ENCODE measurements at regions not wholly inside any gene's neighbourhood (a gene's known extent, or its start where the extent isn't known, plus 50 kb on each side); places are given as distances from the start of the nearest gene placed in this dataset.
A peak's percentile ranks its signal among the peaks of the same experiment; 100 is the strongest.
"Not testable (repeated sequence)": the region's sequence is repeated elsewhere in the genome, so short reads cannot be mapped to it uniquely, and the experiment has no call there.

- H3K4me3 ChIP-seq (ENCODE audit: low read depth, low read length) = no peak overlapping the region
- DNase-seq = no peak
- H3K27me3 ChIP-seq (ENCODE audit: insufficient read depth, low read depth, severe bottlenecking) = no peaks in the 10 kb centered on the region
- no peak overlapping the region for H3K27ac ChIP-seq
- no peaks in the 10 kb centered on the region for H3K36me3 ChIP-seq
- no peak for TF ChIP-seq CTCF (IDR thresholded peaks at IDR 0.05; ENCODE audit: low read depth, low read length)
- no peaks in the 10 kb centered on the region for H3K9me3 ChIP-seq (ENCODE audit: severe bottlenecking)
These were observed 100.7 kb downstream of the SLC16A1 start for GRCh38 chr1:112855152-112855828.

DNA sequence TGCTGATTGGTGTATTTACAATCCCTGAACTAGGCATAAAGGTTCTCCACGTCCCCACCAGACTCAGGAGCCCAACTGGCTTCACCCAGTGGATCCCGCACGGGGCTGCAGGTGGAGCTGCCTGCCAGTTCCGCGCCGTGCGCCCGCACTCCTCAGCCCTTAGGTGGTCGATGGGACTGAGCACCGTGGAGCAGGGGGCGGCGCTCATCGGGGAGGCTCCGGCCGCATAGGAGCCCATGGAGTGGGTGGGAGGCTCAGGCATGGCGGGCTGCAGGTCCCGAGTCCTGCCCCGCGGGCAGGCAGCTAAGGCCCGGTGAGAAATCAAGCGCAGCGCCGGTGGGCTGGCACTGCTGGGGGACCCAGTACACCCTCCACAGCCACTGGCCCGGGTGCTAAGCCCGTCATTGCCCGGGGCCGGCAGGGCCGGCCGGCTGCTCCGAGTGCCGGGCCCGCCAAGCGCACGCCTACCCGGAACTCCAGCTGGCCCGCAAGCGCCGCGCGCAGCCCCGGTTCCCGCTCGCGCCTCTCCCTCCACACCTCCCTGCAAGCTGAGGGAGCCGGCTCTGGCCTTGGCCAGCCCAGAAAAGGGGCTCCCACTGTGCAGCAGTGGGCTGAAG, 101.5 kb downstream of the SLC16A1 start:
- not testable (repeated sequence) for H3K27ac ChIP-seq; H3K36me3 ChIP-seq; H3K4me3 ChIP-seq (ENCODE audit: low read depth, low read length); DNase-seq; H3K9me3 ChIP-seq (ENCODE audit: severe bottlenecking); H3K27me3 ChIP-seq (ENCODE audit: insufficient read depth, low read depth, severe bottlenecking)

- H3K27ac ChIP-seq; H3K36me3 ChIP-seq; DNase-seq; H3K9me3 ChIP-seq (ENCODE audit: severe bottlenecking); H3K27me3 ChIP-seq (ENCODE audit: insufficient read depth, low read depth, severe bottlenecking); H3K4me3 ChIP-seq (ENCODE audit: low read depth, low read length): not testable (repeated sequence)
These were observed 102.1 kb downstream of the SLC16A1 start for GRCh38 chr1:112853915-112854314.

DNA sequence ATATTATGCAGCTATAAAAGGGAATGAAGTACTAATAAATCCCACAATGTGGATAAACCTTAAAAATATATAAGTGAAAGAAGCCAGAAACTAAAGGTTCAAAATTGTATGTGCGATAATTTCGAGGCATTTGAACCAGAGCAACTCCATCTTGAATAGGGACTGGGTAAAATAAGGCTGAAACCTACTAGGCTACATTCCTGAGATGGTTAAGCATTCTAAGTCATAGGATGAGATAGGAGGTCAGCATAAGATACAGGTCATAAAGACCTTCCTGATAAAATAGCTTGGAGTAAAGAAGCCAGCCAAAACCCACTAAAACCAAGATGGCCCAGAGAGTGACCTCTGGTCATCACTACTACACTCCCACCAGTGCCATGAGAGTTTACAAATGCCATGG, 103.1 kb downstream of the SLC16A1 start:
- no peak for TF ChIP-seq CTCF (IDR thresholded peaks at IDR 0.05; ENCODE audit: low read depth, low read length)
- H3K9me3 ChIP-seq (ENCODE audit: severe bottlenecking) = no peaks in the 10 kb centered on the region
- no peaks in the 10 kb centered on the region for H3K27me3 ChIP-seq (ENCODE audit: insufficient read depth, low read depth, severe bottlenecking)
- no peak for DNase-seq
- H3K36me3 ChIP-seq = no peaks in the 10 kb centered on the region
- H3K27ac ChIP-seq = no peak overlapping the region
- no peak overlapping the region for H3K4me3 ChIP-seq (ENCODE audit: low read depth, low read length)

DNA sequence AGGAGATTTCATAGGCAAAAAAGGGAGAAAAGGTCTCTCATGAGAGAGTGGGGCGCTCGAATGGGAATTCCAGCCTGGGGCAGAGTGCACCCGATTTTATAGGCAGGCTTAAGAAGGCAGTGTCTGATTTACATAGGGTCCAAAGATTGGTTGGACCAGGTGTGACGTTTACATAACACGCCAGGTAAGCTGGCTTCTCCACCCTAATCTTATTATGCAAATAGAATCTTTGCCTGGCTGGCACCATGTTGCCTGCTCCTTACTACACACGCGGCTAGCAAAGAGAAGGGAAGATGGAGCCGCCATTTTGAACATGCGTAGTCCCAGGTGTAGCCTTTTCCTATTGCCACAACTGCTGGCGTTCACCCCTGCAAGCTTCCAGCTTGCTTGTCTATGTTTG, 103.7 kb downstream of the SLC16A1 start:
- no peak for TF ChIP-seq CTCF (IDR thresholded peaks at IDR 0.05; ENCODE audit: low read depth, low read length)
- H3K27ac ChIP-seq = no peak overlapping the region
- H3K27me3 ChIP-seq (ENCODE audit: insufficient read depth, low read depth, severe bottlenecking) = no peaks in the 10 kb centered on the region
- no peak for DNase-seq
- H3K9me3 ChIP-seq (ENCODE audit: severe bottlenecking) = no peaks in the 10 kb centered on the region
- no peak overlapping the region for H3K4me3 ChIP-seq (ENCODE audit: low read depth, low read length)
- H3K36me3 ChIP-seq = no peaks in the 10 kb centered on the region

- Histone ChIP-seq H3K36me3 (no peaks in the 10 kb centered on the region), H3K9me3 (ENCODE audit: severe bottlenecking) (no peaks in the 10 kb centered on the region), H3K27me3 (ENCODE audit: insufficient read depth, low read depth, severe bottlenecking) (no peaks in the 10 kb centered on the region), H3K4me3 (ENCODE audit: low read depth, low read length) (peak overlapping the region; percentile 81), H3K27ac (peak overlapping the region; percentile 53)
- peak; percentile 77 for DNase-seq
- TF ChIP-seq CTCF (IDR thresholded peaks at IDR 0.05; ENCODE audit: low read depth, low read length) = no peak
These were observed 105.8 kb downstream of the SLC16A1 start for GRCh38 chr1:112850034-112850757.

All from WERI-Rb-1 (cell line).